ENCODE measurements at regions not wholly inside any gene's neighbourhood (a gene's known extent, or its start where the extent isn't known, plus 50 kb on each side); places are given as distances from the start of the nearest gene placed in this dataset.

DNA sequence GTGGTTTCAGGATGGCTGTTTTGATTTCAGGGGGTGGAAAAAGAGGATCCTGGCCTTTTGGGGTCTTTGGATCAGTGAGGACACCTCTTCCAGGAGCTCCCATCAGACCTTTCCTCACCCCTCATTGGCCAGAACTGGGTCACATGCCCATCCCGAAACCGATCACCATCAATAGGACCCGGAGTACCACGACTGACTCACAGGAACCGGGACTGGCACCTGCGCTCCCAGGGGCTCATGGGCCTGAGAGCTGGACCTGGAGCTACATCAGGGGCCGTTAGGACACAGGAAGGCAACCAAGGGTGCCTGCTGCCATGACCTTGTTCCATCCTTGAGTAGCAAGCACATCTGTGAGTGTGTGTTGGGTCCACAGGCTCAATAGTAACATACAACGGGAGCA is 180.4 kb downstream of the BMP7 start (continued):
- no peak for TF ChIP-seq NBN (IDR thresholded peaks at IDR 0.05)
- TF ChIP-seq TCF7 (IDR thresholded peaks at IDR 0.05; ENCODE audit: borderline replicate concordance), result no peak
- no peak for TF ChIP-seq SMAD1 (IDR thresholded peaks at IDR 0.05; ENCODE audit: low read depth, partially characterized antibody)
- TF ChIP-seq NFIC (IDR thresholded peaks at IDR 0.05; ENCODE audit: low read depth, low read length), result no peak

DNA sequence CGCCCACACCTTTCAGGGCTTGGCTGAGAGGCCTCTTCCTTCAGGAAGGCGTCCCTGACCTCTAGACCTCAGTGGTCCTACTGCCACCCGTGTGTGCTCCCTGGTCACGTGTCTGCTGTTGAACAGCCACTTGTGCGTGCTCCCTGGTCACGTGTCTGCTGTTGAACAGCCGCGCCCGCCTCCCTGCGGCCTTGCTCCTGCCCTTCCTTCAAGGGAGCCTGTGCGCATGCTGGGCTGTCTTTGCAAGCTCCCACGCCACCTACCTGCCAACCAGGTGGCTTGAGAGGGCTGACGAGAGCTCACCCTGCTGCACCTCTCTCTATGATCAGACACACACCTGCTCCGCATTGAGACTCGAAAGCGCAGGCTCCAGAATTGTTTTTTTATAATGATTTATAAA is 179.3 kb downstream of the BMP7 start:
- no peak overlapping the region for H3K4me3 ChIP-seq
- ATAC-seq, result no peak
- no peaks in the 10 kb centered on the region for H3K79me2 ChIP-seq (ENCODE audit: control insufficient read depth, insufficient read depth, low read length)
- FAIRE-seq, result no peak
- CTCF ChIA-PET, result interaction anchor here (1.2 kb wide), 1 partner anchor 259 kb away, joined by 8 read pairs; no protein-coding TSS in a partner anchor
- no peaks in the 10 kb centered on the region for H4K20me1 ChIP-seq (ENCODE audit: control insufficient read depth, insufficient read depth)
- no peak overlapping the region for H3K27ac ChIP-seq (ENCODE audit: control insufficient read depth, insufficient read depth)
- DNase-seq (ENCODE audit: low read depth, low spot score), result no peak
- H3K9me3 ChIP-seq (replicated peaks; ENCODE audit: control insufficient read depth, insufficient read depth, low read length), result no peaks in the 10 kb centered on the region
- intact Hi-C loops (cut with micrococcal nuclease; ENCODE audit: unreplicated experiment), result no loop called here
- H3K36me3 ChIP-seq (ENCODE audit: control insufficient read depth in 2 of 2, insufficient read depth in 2 of 2, low read length in 1 of 2), result no peaks in the 10 kb centered on the region
- H3K4me2 ChIP-seq (ENCODE audit: control insufficient read depth, insufficient read depth), result no peak overlapping the region
- no TSS peak for BruUV-seq (replicated peaks)
- in situ Hi-C loops (cut with MboI), result loop anchor here (5.0 to 10.0 kb wide), 3 partner anchors 255 to 505 kb away; no protein-coding TSS in a partner anchor
- 40% methylated on average over 11 of the region's 16 CpGs for WGBS (ENCODE audit: insufficient coverage, insufficient replicate concordance, low lambda C conversion rate, missing lambda C conversion rate)
- TF ChIP-seq, protein P1, sequence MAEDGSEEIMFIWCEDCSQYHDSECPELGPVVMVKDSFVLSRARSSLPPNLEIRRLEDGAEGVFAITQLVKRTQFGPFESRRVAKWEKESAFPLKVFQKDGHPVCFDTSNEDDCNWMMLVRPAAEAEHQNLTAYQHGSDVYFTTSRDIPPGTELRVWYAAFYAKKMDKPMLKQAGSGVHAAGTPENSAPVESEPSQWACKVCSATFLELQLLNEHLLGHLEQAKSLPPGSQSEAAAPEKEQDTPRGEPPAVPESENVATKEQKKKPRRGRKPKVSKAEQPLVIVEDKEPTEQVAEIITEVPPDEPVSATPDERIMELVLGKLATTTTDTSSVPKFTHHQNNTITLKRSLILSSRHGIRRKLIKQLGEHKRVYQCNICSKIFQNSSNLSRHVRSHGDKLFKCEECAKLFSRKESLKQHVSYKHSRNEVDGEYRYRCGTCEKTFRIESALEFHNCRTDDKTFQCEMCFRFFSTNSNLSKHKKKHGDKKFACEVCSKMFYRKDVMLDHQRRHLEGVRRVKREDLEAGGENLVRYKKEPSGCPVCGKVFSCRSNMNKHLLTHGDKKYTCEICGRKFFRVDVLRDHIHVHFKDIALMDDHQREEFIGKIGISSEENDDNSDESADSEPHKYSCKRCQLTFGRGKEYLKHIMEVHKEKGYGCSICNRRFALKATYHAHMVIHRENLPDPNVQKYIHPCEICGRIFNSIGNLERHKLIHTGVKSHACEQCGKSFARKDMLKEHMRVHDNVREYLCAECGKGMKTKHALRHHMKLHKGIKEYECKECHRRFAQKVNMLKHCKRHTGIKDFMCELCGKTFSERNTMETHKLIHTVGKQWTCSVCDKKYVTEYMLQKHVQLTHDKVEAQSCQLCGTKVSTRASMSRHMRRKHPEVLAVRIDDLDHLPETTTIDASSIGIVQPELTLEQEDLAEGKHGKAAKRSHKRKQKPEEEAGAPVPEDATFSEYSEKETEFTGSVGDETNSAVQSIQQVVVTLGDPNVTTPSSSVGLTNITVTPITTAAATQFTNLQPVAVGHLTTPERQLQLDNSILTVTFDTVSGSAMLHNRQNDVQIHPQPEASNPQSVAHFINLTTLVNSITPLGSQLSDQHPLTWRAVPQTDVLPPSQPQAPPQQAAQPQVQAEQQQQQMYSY (CRISPR knock-in tag; IDR thresholded peaks at IDR 0.05), result no peak
- TF ChIP-seq TBL1XR1 (IDR thresholded peaks at IDR 0.05; ENCODE audit: low read depth, low read length) (no peak), ASH2L (IDR thresholded peaks at IDR 0.05; ENCODE audit: borderline replicate concordance, low read depth) (no peak), SIX5 (IDR thresholded peaks at IDR 0.05; ENCODE audit: low read depth, low read length, severe bottlenecking) (no peak)
- RAD21 ChIA-PET (ENCODE audit: unreplicated experiment), result interaction anchor here (1.2 kb wide), 1 partner anchor 263 kb away, joined by 3 read pairs; no protein-coding TSS in a partner anchor
- H3K27me3 ChIP-seq (replicated peaks in 1 of 2; ENCODE audit: control insufficient read depth in 2 of 2, insufficient read depth in 2 of 2, low read length in 1 of 2), result no peaks in the 10 kb centered on the region
- H2AFZ ChIP-seq (ENCODE audit: control insufficient read depth, low read depth, low read length), result no peak overlapping the region
- H3K4me1 ChIP-seq (ENCODE audit: control insufficient read depth, insufficient read depth, low read length), result no peaks in the 10 kb centered on the region
- H3K9ac ChIP-seq (ENCODE audit: control insufficient read depth, insufficient read depth, low read length), result no peak overlapping the region
- SMC1A ChIA-PET (ENCODE audit: uncharacterized antibody, unreplicated experiment), result no interaction called here
- POLR2A ChIA-PET, result no interaction called here
